GM06990 (cell line): ENCODE measurements at regions not wholly inside any gene's neighbourhood (a gene's known extent, or its start where the extent isn't known, plus 50 kb on each side); places are given as distances from the start of the nearest gene placed in this dataset.

Experiments
- DNase-seq: peaks from one replicate; pipeline ENCODE4 v3.0.0-alpha.2; 2011; ENCODE audit not compliant: insufficient read length; ENCODE audit errors: extremely low read depth
- H3K27me3 ChIP-seq: replicated peaks from 2 replicates; pipeline ENCODE4 v1.6.0; 2011; ENCODE audit warnings: low read length; ENCODE audit not compliant: control insufficient read depth, insufficient read depth
- H3K36me3 ChIP-seq: 2 replicates; pipeline ENCODE4 v1.5.1; 2011; ENCODE audit warnings: low read length; ENCODE audit not compliant: control insufficient read depth, insufficient read depth
- H3K4me3 ChIP-seq: replicated peaks from 2 replicates; pipeline ENCODE4 v1.5.1; 2011; ENCODE audit warnings: low read depth, mild to moderate bottlenecking, control low read depth, low read length
- CTCF ChIP-seq: IDR thresholded peaks from 2 replicates; pipeline ENCODE4 v1.5.1; 2011; ENCODE audit warnings: low read length, control low read depth, mild to moderate bottlenecking, inconsistent platforms; ENCODE audit not compliant: insufficient read depth, poor library complexity, severe bottlenecking

DNA sequence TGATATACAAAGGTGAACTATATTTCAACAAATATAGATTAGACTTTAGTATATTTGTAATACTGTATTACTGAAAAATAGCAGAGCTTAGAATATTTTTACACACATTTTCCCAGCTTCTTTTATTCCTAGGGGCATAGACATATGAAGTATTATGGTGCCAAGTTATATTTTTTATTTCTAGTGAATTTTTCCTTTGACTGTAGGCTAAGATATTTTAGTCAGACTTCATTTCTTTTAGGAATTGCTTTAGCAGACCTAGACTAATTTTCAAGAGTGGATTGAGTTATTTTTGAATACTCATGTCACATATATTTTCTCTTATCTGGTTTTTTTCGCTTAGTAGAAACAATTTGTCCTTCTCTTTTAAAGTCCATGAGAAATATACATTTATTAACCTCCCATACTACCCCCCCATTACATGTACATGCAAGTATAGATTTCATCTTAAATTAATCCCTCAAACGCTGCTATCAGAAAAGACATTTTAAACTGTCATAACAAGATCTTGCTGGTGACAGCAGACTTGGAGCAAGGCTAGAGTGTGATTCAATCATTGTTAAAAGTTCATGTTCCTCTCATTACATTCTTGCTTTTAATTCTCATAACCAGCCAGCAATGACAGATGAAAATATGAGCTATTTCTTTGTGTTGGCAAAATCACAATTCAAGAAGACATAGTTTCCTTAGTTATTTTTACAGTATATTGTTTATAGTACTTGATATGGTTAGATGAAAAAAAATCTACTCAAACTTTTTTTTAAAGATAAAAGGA is 456.1 kb downstream of the AEBP2 start:
- no peak for TF ChIP-seq CTCF
- Histone ChIP-seq H3K4me3 (no peak overlapping the region), H3K27me3 (no peaks in the 10 kb centered on the region), H3K36me3 (no peaks in the 10 kb centered on the region)
- no peak for DNase-seq

DNA sequence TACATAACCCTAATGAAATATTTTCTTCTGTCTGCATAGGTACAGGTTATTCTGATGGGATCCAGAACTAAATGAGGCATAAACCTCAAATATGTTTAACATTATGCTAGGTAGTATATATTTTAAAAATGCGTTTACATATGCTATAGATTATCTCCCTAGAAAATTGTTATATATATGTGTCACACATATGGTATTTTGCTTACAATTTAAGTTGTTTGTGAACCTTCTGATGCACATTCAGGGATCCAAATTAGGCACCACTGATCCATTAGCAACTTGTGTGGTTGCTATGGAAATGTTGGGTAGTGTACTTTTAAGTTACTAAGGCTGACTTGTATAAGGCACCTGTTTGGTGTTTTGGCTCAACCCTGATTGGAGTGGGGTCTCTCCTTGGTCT is 456.7 kb downstream of the AEBP2 start:
- Histone ChIP-seq H3K4me3 (no peak overlapping the region), H3K27me3 (no peaks in the 10 kb centered on the region), H3K36me3 (no peaks in the 10 kb centered on the region)
- no peak for DNase-seq
- no peak for TF ChIP-seq CTCF

GRCh38 chr12:19896534-19896933 is 457.2 kb downstream of the AEBP2 start:
- DNase-seq: no peak
- TF ChIP-seq CTCF: no peak
- no peaks in the 10 kb centered on the region for H3K36me3 ChIP-seq
- no peaks in the 10 kb centered on the region for H3K27me3 ChIP-seq
- no peak overlapping the region for H3K4me3 ChIP-seq

DNA sequence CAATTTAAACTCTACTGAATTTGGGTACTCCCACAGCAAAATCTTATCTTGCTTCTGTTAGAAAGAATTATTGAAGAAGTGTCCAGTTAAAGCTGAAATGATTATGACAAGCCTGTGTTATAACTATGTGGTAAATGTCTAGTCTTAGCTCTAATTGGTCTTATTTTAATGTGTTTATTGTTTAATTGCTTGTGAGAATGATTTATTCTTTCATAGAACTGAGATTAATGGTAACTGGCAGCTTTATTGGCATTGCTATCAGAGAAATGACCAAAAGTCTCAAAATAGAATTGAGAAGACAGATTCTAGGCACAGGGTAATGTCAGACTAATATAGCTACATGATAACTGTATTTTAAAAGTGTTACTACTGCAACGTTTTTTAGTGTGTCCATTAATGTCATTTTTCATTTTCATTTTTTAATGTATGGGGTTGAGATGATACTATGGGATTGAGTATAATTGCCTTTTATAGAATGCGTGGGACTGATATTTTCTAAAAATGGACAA is 458.7 kb downstream of the AEBP2 start:
- DNase-seq: no peak
- Histone ChIP-seq H3K27me3 (no peaks in the 10 kb centered on the region), H3K4me3 (no peak overlapping the region), H3K36me3 (no peaks in the 10 kb centered on the region)
- no peak for TF ChIP-seq CTCF

- no peak for TF ChIP-seq CTCF
- H3K4me3 ChIP-seq: no peak overlapping the region
- DNase-seq: no peak
- no peaks in the 10 kb centered on the region for H3K36me3 ChIP-seq
- H3K27me3 ChIP-seq: no peaks in the 10 kb centered on the region
Observed at GRCh38 chr12:19901841-19902240, 462.5 kb downstream of the AEBP2 start.
